IPS-20b (cell line): ENCODE measurements at regions not wholly inside any gene's neighbourhood (a gene's known extent, or its start where the extent isn't known, plus 50 kb on each side); places are given as distances from the start of the nearest gene placed in this dataset.
"Not testable (repeated sequence)": the region's sequence is repeated elsewhere in the genome, so short reads cannot be mapped to it uniquely, and the experiment has no call there.

Experiments
- H3K27ac ChIP-seq: one replicate; pipeline ENCODE4 v1.5.1; 2013; ENCODE audit warnings: low read length
- H3K27me3 ChIP-seq: 2 replicates; pipeline ENCODE4 v1.6.1; 2013; ENCODE audit warnings: mild to moderate bottlenecking, low read length, inconsistent platforms; ENCODE audit not compliant: insufficient read depth
- H3K36me3 ChIP-seq: 2 replicates; pipeline ENCODE4 v1.6.1; 2013; ENCODE audit warnings: low read depth, mild to moderate bottlenecking, inconsistent platforms, low read length, moderate library complexity; ENCODE audit not compliant: insufficient read depth
- H3K4me1 ChIP-seq: 2 replicates; pipeline ENCODE4 v1.6.1; 2013; ENCODE audit warnings: mild to moderate bottlenecking, control low read depth, inconsistent platforms, low read length, moderate library complexity; ENCODE audit not compliant: insufficient read depth
- H3K4me3 ChIP-seq: 2 replicates; pipeline ENCODE4 v1.5.1; 2013; ENCODE audit warnings: mild to moderate bottlenecking, low read length, inconsistent platforms
- H3K9ac ChIP-seq: 2 replicates; pipeline ENCODE4 v1.6.1; 2013; ENCODE audit warnings: low read depth, mild to moderate bottlenecking, inconsistent platforms, low read length, moderate library complexity
- H3K9me3 ChIP-seq: 2 replicates; pipeline ENCODE4 v1.6.1; 2013; ENCODE audit warnings: mild to moderate bottlenecking, low read depth, low read length, inconsistent platforms; ENCODE audit not compliant: insufficient read depth

DNA sequence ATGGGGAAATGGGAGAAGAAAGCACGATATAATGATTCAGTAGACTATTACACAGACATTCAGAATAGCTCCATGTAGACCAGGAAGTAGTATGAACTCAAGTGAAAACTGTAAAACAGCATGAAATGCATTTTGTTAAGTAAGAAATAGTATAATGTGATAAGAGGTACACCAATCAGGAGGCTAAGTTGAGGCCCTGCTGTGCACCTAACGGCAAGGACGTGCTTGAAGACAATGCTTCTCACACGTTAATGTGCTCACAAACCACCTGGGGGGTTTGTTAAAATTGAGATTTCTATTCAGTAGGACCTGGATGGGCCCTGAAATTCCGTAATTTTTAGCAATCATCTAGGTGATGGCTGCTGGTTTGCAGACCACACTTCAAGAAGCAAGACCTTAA, 178.9 kb upstream of the SULF2 start:
- no peaks in the 10 kb centered on the region for H3K9me3 ChIP-seq
- no peak overlapping the region for H3K9ac ChIP-seq
- no peak overlapping the region for H3K27ac ChIP-seq
- no peak overlapping the region for H3K4me3 ChIP-seq
- H3K36me3 ChIP-seq, result no peaks in the 10 kb centered on the region
- peaks cover 2% of the 10 kb centered on the region; the same call in 1 of the 2 replicates for H3K4me1 ChIP-seq
- no peaks in the 10 kb centered on the region for H3K27me3 ChIP-seq

GRCh38 chr20:47963022-47963421, 177.7 kb upstream of the SULF2 start:
- no peak overlapping the region for H3K27ac ChIP-seq
- no peaks in the 10 kb centered on the region for H3K9me3 ChIP-seq
- H3K36me3 ChIP-seq, result no peaks in the 10 kb centered on the region
- H3K4me3 ChIP-seq, result no peak overlapping the region
- H3K27me3 ChIP-seq, result no peaks in the 10 kb centered on the region
- H3K9ac ChIP-seq, result no peak overlapping the region
- H3K4me1 ChIP-seq, result peaks cover 2% of the 10 kb centered on the region; the same call in 1 of the 2 replicates

DNA sequence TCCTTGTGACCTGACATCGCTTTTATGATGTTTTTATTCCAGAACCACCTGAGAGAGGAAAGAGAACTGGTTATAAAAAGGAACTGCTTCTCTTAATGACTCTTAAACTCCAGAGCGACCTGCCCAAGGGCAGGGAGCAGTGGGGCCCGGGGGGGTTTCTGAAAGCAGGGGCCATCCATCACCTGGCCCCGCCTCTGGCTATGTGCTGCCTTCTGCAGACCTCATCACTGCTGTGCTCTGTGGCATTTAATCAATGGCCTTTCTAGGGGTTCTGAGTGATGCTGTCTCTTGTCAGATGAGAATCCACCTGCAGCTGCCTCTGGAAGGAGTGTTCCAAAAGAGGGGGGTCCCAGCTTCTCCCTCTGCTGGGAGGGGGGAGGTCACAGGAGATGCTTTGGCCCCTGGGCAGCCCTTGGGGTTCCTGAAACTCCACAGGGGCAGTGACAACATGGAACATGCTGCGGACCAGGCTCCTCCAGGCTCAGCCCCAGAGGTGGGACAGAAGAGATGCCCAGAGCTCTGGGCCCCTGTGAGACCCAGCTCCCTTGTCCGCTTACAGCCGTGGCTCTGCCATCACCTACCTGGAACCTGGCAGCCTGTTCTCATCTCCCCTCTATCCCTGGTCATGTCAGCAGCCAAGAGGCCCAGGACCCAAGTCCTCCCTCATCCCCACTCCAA, 177.1 kb upstream of the SULF2 start:
- peaks cover 2% of the 10 kb centered on the region; the same call in 1 of the 2 replicates for H3K4me1 ChIP-seq
- no peak overlapping the region for H3K4me3 ChIP-seq
- no peak overlapping the region for H3K27ac ChIP-seq
- H3K9me3 ChIP-seq, result no peaks in the 10 kb centered on the region
- H3K9ac ChIP-seq, result no peak overlapping the region
- no peaks in the 10 kb centered on the region for H3K27me3 ChIP-seq
- no peaks in the 10 kb centered on the region for H3K36me3 ChIP-seq

DNA sequence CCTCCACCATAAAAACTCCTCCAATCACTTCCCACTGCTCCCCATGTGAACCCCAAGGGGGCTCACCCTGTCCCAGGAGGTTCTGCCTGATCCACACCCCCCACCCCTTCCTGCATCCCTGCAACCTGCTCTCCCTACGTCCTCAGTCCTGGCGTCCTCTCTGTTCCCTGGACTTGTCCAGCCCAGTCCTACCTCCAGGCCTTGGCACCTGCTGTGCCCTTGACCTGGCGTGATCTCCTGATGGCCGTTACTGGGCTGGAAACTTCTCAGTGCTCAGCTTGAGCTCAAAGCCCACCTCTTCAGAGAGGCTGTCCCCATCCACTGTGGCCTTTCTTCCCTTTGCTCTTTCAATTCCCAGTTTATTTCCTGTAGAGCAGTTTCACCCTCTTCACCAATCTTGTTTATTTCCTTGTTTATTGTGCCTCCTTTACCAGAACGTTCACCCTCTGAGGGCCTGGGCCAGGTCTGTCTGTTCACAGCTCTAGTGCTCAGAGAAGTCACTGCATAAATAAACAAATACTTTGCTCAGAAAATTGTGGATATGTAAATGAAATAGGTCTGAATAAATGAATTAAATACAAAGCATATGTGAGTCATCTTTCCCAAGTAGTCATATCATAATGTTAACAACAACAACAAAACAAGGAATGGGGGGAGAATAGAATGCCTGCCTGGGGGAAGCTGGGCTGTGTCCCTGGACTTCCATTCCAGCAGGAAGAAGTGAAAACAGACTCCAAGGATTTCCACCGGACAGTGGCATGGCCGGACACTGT, 175.7 kb upstream of the SULF2 start:
- no peaks in the 10 kb centered on the region for H3K36me3 ChIP-seq
- H3K4me3 ChIP-seq, result no peak overlapping the region
- H3K9ac ChIP-seq, result no peak overlapping the region
- H3K27ac ChIP-seq, result no peak overlapping the region
- peaks cover 5% of the 10 kb centered on the region; the same call in 1 of the 2 replicates for H3K4me1 ChIP-seq
- no peaks in the 10 kb centered on the region for H3K27me3 ChIP-seq
- no peaks in the 10 kb centered on the region for H3K9me3 ChIP-seq

DNA sequence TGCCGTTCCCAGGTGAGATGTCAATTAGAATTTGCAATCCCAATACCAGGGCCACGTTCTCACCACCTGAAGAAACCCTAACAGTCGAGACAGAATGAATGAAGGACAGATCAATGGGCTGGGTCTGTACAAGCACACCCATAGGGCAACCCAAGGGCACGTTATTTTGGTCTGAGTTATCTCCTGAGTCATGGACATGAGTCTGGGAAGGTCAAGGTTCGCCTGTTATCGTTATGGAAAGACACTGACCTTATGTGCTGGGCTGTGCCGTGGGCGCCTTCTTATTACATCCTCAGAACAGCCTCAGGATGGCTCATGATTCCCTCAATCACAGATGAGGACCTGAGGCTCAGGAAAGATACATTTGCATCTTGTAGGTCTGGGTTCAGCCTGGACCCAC, 175.0 kb upstream of the SULF2 start:
- Histone ChIP-seq H3K4me1 (peaks cover 5% of the 10 kb centered on the region; the same call in 1 of the 2 replicates), H3K36me3 (no peaks in the 10 kb centered on the region), H3K27ac (no peak overlapping the region), H3K27me3 (no peaks in the 10 kb centered on the region), H3K9me3 (no peaks in the 10 kb centered on the region), H3K4me3 (no peak overlapping the region), H3K9ac (no peak overlapping the region)

DNA sequence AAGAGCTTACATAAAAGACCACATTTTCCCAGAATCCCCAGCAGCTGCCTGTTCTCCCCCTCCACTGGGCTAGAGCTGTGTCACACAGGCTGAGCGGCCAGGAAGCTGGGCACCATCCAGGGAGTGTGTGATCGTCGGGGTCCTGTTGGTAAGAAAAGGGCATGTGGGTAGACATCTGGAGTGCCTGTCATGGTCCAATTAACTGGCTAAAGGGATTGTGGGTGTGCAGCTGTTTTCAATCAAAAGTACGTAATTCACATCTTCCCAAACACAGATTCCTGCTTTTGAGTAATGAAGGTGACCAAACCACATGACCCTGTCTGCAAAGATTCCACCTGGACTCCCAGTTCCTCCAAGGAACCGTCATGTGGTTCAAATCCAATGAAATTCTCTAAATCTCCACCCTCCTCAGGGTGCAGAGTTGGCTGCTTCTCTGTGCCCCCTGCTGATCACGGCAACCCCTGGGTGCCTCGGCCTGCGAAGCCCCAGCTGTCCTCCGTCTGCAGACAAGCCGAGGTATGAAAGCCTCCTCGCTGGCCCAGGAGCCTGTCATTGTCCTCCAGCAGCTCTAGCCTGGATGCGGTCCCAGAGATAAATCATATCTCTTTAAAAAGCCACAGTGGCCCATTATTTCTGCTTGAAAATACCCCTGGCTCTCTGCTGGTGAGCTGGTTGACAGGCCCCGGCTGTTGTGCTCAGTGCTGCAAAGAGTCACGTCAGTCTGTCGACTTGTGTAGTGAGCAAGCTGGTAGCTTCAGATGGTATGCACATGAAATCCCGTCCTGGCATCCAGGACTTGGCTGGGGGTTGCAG, 172.9 kb upstream of the SULF2 start:
- H3K9me3 ChIP-seq, H3K27me3 ChIP-seq, H3K4me1 ChIP-seq, H3K4me3 ChIP-seq, H3K9ac ChIP-seq, H3K27ac ChIP-seq, H3K36me3 ChIP-seq: not testable (repeated sequence)

GRCh38 chr20:47957135-47957534, 171.9 kb upstream of the SULF2 start:
- H3K27ac ChIP-seq, result no peak overlapping the region
- 0 out of 2 replicates have a peak, but pooled peaks cover 3% of the 10 kb centered on the region for H3K4me1 ChIP-seq
- H3K9ac ChIP-seq, result no peak overlapping the region
- H3K27me3 ChIP-seq, result no peaks in the 10 kb centered on the region
- no peak overlapping the region for H3K4me3 ChIP-seq
- no peaks in the 10 kb centered on the region for H3K9me3 ChIP-seq
- H3K36me3 ChIP-seq, result no peaks in the 10 kb centered on the region

- 0 out of 2 replicates have a peak, but pooled peaks cover 3% of the 10 kb centered on the region for H3K4me1 ChIP-seq
- H3K36me3 ChIP-seq, result no peaks in the 10 kb centered on the region
- H3K4me3 ChIP-seq, result no peak overlapping the region
- no peaks in the 10 kb centered on the region for H3K27me3 ChIP-seq
- no peak overlapping the region for H3K27ac ChIP-seq
- no peak overlapping the region for H3K9ac ChIP-seq
- H3K9me3 ChIP-seq, result no peaks in the 10 kb centered on the region
These were observed 171.2 kb upstream of the SULF2 start for GRCh38 chr20:47956268-47956995.

GRCh38 chr20:47953471-47953870, 168.2 kb upstream of the SULF2 start:
- no peaks in the 10 kb centered on the region for H3K36me3 ChIP-seq
- no peak overlapping the region for H3K9ac ChIP-seq
- 0 out of 2 replicates have a peak, but pooled peaks cover 3% of the 10 kb centered on the region for H3K4me1 ChIP-seq
- H3K9me3 ChIP-seq, result no peaks in the 10 kb centered on the region
- H3K27ac ChIP-seq, result no peak overlapping the region
- H3K4me3 ChIP-seq, result no peak overlapping the region
- H3K27me3 ChIP-seq, result no peaks in the 10 kb centered on the region

DNA sequence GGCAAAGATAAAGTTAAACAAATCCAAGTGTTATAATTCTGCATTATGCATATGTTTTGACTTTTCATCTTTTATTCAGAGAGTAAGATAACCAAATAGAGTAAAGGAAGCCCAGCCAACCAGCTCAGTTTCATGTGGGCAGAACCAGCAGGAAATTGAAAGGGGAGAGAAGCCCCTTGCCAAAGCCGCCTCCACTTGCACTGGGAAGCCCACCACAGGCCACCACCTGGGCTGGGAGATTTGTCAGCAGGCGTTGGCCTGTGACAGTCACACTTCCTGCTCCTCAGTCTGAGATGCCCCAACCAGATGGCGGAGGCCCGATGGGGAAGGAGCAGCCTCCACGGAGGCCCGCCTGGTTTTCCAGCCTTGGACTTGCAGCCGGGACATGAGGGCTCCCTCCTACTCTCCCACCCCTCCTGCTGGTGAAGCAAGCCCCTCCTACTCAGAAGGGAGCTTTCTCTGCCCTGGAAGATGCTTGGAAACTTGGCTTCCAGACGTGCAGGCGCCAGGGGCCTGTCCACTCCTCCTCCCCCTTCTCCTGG, 166.8 kb upstream of the SULF2 start:
- no peaks in the 10 kb centered on the region for H3K27me3 ChIP-seq
- no peak overlapping the region for H3K27ac ChIP-seq
- no peak overlapping the region for H3K4me3 ChIP-seq
- no peak overlapping the region for H3K9ac ChIP-seq
- H3K4me1 ChIP-seq, result 0 out of 2 replicates have a peak, but pooled peaks cover 3% of the 10 kb centered on the region
- H3K9me3 ChIP-seq, result no peaks in the 10 kb centered on the region
- no peaks in the 10 kb centered on the region for H3K36me3 ChIP-seq

DNA sequence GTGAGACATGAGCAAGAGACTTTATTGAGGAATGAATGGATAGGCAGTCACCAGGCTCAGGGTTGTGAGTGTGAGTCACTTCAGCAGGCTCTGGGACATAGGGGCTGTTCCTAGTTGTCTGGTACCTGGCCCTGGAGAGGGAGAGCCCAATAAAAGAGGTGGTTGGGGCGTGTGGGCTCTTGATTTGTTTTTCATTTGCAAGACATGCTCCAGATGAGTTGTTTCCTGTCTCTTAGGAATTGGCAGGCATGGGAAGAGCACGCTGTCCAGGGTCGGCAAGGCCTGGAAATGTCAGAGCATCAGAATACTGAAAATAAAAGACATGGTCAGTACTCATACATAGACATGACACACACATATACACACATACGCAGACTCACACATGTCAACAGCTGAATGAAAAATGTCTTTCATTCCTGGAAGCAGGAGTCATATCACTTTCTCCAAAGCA, 166.3 kb upstream of the SULF2 start:
- Histone ChIP-seq H3K27ac (no peak overlapping the region), H3K4me3 (no peak overlapping the region), H3K27me3 (no peaks in the 10 kb centered on the region), H3K9ac (no peak overlapping the region), H3K4me1 (0 out of 2 replicates have a peak, but pooled peaks cover 3% of the 10 kb centered on the region), H3K9me3 (no peaks in the 10 kb centered on the region), H3K36me3 (no peaks in the 10 kb centered on the region)
